ENCODE measurements at regions not wholly inside any gene's neighbourhood (a gene's known extent, or its start where the extent isn't known, plus 50 kb on each side); places are given as distances from the start of the nearest gene placed in this dataset.

- TF ChIP-seq POLR2A (IDR thresholded peaks at IDR 0.05; ENCODE audit: low read length) (no peak), GATA1 (IDR thresholded peaks at IDR 0.05; ENCODE audit: low read depth, low read length) (no peak)
These were observed 588.4 kb downstream of the RFPL4B start for GRCh38 chr6:112935402-112936078.
